Pons (tissue), 1 donor: ENCODE measurements at regions not wholly inside any gene's neighbourhood (a gene's known extent, or its start where the extent isn't known, plus 50 kb on each side); places are given as distances from the start of the nearest gene placed in this dataset.

ENCODE experiments used
- DNase-seq: peaks from one replicate; pipeline ENCODE4 v3.0.0-alpha.2; 2016; ENCODE audit warnings: low spot score

GRCh38 chr2:191515551-191515950, 162.4 kb upstream of the NABP1 start:
- no peak for DNase-seq

DNA sequence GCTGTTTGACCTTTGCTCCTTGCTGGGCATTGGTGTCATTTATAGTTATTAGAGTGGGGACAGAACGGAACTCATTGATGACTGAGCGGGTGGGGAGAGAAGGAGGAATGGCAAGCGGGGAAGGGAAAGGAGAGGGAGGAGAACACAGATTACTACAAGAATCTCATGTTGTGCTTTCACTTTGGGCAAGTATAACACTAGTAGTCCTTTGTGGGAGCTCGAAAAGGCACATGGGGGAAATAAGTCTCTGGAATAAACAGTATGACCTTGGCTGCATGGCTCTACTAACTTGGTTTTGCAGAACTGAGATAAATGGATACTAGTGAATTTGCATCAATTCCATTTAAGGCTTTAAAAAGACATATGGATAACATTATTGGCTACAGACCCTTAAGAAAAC, 161.7 kb upstream of the NABP1 start:
- no peak for DNase-seq

DNA sequence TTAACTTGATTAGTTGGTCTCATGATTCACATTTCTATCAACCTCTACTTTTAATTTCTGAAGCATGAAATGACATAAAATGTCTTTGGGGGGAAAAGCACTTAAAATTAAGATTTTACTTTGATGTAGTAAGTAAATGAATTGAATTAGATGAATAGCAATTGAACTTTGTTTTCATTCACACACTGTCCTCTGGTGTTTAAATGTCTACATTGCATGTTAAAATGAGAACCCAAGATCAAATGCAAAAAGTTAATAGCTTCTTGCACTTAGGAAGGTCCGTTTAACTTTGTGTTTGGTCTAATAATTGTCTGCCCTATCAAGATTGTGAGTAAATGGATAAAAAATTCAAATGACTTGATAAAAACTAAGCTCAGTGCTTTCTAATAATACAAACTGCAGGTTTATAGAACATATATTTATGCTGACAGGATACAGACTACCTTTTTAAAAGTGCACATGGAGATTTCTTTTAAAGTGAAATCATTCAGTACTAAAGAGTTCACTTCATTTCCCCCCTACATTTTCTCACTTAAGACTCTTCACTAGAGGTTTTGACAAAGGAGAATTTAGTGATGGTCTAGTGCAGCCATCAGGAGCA, 156.2 kb upstream of the NABP1 start:
- DNase-seq = peak; percentile 61

DNA sequence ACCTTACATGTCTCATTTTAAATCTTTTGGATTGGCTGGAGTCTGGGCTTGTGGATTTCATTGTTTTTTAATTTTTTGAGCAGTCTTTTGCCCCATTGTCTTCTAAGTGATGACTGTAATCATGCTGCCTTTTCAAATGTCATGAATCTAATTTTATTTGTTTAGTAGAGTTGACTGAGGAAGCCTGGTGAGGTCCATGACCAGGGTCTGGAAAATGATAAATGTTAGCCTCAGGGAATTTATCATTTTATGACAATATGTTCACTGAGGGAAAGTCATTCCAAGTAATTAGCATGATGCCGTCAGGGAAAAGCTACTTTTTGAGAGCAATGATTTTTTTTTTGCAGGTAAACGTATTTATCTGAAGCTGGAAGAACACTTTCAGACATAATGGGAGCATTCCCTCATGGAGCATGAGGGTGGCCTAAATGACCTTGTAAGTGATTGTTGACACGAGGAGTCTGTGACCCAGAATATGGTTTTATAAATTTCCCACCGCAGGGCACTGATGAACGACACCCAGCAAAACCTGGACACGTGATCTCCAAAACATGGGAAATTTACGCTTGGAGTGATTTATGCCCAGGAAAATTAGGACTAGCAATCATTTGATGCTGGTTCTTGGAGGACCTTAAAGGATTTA, 155.3 kb upstream of the NABP1 start:
- DNase-seq = no peak

DNA sequence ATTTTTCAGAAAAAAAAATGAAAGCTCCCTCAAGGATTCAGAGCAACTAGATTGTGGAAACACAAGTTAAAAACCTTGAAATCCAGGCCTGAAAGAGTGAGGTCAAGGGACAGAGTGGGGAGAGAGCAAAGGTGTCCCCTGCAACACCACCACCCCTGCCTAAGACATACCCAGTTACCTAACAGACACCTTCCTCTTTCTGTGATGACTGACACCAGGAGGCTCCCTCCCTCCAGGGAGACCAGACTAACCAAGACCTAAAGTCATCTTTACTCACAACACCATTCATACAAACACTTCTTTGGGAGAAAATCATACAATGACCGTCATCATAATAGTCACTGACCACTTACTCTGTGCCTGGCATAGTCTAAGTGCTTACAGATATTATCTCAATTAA, 151.8 kb upstream of the NABP1 start:
- DNase-seq = no peak

GRCh38 chr2:191526536-191526935, 151.4 kb upstream of the NABP1 start:
- no peak for DNase-seq

DNA sequence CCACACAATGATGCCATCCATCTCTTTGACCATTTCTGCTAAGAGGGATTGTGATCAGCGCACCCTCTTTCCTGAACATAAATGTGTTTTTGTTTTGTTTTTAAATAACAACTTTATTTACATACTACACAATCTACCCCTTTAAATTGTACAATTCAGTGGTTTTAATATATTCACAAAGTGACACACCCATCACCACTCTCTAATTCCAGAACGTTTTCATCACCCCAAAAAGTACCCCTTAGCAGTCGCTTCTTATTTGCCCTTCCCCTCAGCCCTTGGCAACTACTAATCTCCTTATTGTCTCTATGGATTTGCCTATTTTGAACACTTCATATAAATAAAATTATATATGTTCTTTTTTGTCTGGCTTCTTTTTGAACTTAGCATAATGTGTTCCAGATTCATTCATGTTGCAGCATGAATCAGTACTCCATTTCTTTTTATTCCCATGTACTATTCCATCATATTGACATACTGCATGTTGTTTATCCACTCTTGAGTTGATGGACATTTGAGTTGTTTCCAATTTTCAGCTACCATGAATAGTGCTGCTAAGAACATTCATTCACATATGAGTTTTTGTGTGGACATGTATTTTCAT, 150.9 kb upstream of the NABP1 start:
- no peak for DNase-seq

GRCh38 chr2:191530618-191531017, 147.3 kb upstream of the NABP1 start:
- DNase-seq = no peak

DNA sequence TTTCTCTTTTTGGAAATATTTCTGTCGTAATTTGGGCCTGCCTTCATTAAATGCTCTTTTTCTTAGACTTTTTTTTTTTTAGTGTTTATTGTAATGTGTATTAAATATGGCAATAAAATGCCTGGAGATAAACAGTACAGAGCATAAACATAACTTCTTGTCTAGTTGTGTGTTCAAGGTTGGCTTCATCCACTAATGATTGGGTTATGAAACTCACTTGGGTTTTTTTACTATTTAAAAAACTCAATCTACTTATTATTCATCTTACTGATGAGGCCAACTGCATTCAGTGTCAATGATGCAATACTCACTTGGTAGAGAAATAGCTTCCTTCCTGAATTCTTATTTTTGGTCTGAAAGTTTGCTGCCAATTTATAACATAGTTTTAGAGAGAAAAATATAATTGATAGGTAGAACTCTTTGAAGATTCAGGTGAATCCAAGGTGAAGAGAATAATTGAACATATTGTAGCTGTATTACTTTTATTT, 144.2 kb upstream of the NABP1 start:
- DNase-seq = no peak

DNA sequence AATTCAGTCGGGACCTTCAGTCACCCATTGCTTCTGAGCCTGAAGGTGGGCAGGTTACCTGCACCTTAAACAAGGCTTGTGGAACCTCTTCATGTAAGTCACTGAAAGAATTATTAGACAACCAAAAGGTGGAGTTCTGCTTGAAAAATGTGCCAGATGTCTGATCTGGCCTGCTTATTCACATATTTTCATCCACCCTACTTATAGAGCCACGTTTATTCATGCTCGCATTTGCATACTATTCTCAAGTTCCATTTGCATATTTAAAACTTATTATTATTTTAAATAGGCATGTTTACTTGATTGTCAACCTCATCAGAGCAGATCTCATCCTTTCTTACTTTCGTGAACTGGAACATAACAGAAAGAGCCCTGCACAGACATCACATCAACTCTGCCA, 140.0 kb upstream of the NABP1 start:
- DNase-seq = no peak

DNA sequence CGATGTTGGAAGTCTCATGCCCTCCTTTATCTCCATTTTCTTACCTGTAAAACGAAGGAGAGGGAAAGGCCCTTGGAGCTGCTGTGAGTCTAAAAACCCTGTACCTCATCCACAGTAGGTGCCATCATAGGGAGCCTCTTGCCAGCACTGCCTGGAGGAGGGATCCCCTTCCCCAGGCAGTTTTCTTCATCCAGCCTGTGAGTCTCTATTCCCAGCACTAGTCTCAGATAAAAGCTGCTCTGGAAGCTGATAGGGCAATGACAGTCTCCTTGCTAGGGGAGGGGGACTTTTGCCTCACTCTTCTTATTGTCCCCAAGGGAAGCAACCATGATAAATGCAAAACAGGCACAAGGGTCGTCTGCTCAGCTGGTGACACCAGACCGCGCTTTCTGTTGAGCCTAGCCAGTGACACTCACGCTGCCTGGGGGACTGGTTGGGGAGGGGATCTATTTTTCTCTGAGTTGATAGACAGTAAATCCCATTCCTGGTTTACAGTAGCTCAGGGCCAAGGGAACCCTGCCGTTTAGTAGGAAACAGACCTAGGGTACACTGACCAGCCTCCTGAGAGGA, 139.5 kb upstream of the NABP1 start:
- no peak for DNase-seq

DNA sequence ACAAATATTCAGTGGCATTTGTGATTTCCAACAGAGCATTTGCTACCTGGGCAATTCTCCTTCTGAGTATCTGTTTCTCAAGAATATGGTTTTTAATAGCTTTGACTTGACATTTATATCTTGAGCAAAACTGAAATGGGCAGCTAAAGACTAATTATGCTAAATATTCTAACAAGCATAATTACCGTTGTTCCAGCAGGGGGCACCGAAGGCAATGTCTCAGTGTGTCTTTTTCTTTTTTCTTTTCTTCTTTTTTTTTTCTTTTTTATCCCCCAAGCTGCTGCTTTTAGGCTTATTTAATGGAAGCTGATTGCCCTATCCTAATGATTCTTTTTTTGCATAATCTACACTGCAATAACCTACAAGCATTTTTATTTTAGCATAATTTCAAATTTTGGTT, 138.9 kb upstream of the NABP1 start:
- DNase-seq = no peak

DNA sequence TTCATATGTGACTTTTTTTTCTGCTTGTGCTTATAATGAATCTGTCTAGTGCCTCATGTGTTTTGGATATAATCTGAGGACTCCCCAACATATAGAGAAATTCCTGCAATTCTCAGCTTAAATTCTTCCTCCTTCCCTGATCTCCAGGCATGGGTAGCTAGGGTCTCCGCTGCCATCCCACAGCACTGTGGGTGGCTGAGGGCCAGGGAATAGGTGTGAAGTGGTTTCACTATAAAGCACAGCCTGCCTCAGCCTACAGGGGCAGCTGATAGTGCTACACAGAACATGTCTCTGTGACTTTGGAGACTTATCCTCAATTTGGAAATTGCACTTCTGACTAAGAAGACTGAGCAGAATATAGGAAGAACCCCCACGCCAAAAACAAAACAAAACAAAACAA, 137.3 kb upstream of the NABP1 start:
- DNase-seq = no peak

DNA sequence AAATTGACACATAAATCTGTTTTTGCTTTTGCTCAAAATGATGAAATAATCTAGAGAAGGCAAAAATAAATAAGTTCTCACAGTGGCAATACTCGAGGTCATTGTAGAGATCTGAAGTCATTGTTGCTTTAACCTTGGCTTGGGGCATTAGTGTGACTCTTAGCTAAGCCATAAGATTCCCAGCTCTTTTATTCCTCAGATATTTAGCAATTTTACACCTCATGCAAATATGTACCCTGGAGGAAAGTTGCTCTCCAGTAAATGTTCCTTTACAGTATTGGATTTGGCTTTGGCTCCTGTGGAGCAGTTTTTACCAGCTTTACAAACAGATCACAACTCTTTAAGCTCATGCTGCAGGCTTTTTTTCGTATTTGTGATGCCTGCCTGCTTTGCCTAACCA, 134.2 kb upstream of the NABP1 start:
- DNase-seq = no peak

GRCh38 chr2:191544461-191545062, 133.4 kb upstream of the NABP1 start:
- DNase-seq = no peak

DNA sequence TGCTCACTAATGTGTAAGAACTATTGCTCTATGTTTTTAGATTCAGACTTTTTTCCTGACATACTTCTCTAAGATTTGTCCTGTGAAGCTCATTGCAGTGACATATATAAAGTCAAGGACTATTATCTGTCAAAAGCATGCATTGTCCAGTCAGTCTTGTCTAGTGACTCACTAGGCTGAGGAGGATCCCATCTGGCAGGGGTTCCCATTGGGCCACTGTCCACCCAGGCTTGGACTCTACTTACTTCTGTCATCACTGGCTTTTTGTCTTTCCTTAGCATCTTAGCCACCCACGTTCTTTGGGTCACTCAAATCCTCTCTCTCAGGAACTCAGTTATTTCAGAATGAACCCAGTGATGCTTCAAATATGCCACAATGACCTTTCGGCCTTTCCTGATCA, 132.6 kb upstream of the NABP1 start:
- DNase-seq = no peak

DNA sequence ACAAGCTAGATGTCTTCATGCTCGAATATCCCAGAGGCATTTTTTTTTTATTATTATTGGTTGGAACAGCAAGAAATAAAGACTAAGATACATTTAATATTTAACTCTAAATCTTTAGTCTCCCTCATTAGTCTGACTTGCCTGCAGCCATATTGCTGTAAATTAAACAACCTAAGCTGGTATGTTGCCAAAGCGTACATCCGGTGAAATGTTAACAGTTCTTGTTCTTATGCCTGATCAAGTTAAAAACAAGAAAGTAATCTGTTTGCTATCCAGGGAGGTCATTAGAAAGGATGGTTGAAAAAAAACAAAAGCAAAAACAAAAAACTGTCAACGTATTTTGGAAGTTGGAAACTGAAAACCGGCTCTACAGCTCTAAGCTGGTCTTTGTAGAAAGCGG, 125.9 kb upstream of the NABP1 start:
- no peak for DNase-seq

GRCh38 chr2:191554240-191554639, 123.7 kb upstream of the NABP1 start:
- no peak for DNase-seq

- DNase-seq = peak; percentile 93
Observed at GRCh38 chr2:191555092-191555742, 122.7 kb upstream of the NABP1 start.

GRCh38 chr2:191556463-191556862, 121.5 kb upstream of the NABP1 start:
- DNase-seq = no peak

GRCh38 chr2:191557841-191558240, 120.1 kb upstream of the NABP1 start:
- no peak for DNase-seq

GRCh38 chr2:191559569-191559968, 118.4 kb upstream of the NABP1 start:
- no peak for DNase-seq
